ENCODE measurements at regions not wholly inside any gene's neighbourhood (a gene's known extent, or its start where the extent isn't known, plus 50 kb on each side); places are given as distances from the start of the nearest gene placed in this dataset.

GRCh38 chr2:67927501-67927900, 135.3 kb downstream of the C1D start:
- H3K27ac ChIP-seq, result no peak overlapping the region
- no peaks in the 10 kb centered on the region for H3K27me3 ChIP-seq
- H3K4me1 ChIP-seq, result peaks cover 7% of the 10 kb centered on the region
- no peaks in the 10 kb centered on the region for H3K36me3 ChIP-seq
- H4K20me1 ChIP-seq, result no peaks in the 10 kb centered on the region
- no peak overlapping the region for H3K4me3 ChIP-seq
- H3K9me3 ChIP-seq, result no peaks in the 10 kb centered on the region
- no peak for TF ChIP-seq Cebpa-rat (IDR thresholded peaks at IDR 0.05)
- H3K4me2 ChIP-seq, result no peak overlapping the region
- H3K9ac ChIP-seq, result no peak overlapping the region

- no peaks in the 10 kb centered on the region for H4K20me1 ChIP-seq
- no peaks in the 10 kb centered on the region for H3K27me3 ChIP-seq
- no peaks in the 10 kb centered on the region for H3K36me3 ChIP-seq
- no peak overlapping the region for H3K4me2 ChIP-seq
- no peak overlapping the region for H3K9ac ChIP-seq
- H3K4me3 ChIP-seq, result no peak overlapping the region
- H3K4me1 ChIP-seq, result no peaks in the 10 kb centered on the region
- TF ChIP-seq Cebpa-rat (IDR thresholded peaks at IDR 0.05), result no peak
- no peak overlapping the region for H3K27ac ChIP-seq
- no peaks in the 10 kb centered on the region for H3K9me3 ChIP-seq
Observed at GRCh38 chr2:67930156-67930555, 132.6 kb downstream of the C1D start.

GRCh38 chr2:67936969-67937368, 125.8 kb downstream of the C1D start:
- no peak overlapping the region for H3K4me2 ChIP-seq
- H3K36me3 ChIP-seq, result no peaks in the 10 kb centered on the region
- H4K20me1 ChIP-seq, result no peaks in the 10 kb centered on the region
- no peak overlapping the region for H3K4me3 ChIP-seq
- no peaks in the 10 kb centered on the region for H3K9me3 ChIP-seq
- TF ChIP-seq Cebpa-rat (IDR thresholded peaks at IDR 0.05), result no peak
- no peak overlapping the region for H3K27ac ChIP-seq
- no peak overlapping the region for H3K9ac ChIP-seq
- H3K27me3 ChIP-seq, result no peaks in the 10 kb centered on the region
- H3K4me1 ChIP-seq, result no peaks in the 10 kb centered on the region

- Histone ChIP-seq H3K27ac (no peak overlapping the region), H3K36me3 (no peaks in the 10 kb centered on the region), H4K20me1 (no peaks in the 10 kb centered on the region), H3K27me3 (no peaks in the 10 kb centered on the region), H3K9ac (no peak overlapping the region), H3K4me3 (no peak overlapping the region), H3K4me1 (no peaks in the 10 kb centered on the region), H3K9me3 (peaks cover 5% of the 10 kb centered on the region; the same call in 1 of the 2 replicates), H3K4me2 (no peak overlapping the region)
- TF ChIP-seq Cebpa-rat (IDR thresholded peaks at IDR 0.05), result no peak
Observed at GRCh38 chr2:67938053-67938452, 124.8 kb downstream of the C1D start.

DNA sequence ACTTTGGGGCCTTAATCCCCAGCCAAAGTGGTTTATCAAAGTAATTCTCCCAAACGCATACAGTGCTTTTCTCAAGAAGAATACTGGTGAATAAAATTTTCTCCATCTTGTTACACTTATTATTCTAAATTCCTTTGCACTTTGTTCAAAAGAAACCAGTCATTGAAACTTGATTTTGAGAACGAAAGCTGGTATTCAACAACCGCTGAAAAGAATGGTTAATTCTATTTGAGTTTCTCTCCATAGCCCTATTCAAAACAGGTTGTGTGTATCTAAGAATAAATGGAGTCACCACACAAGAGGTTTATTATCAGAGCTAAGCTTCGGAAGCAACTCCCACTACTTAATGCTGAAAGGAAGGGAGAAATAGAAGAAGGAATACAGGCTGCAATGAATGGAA, 117.7 kb downstream of the C1D start:
- H3K4me2 ChIP-seq, result no peak overlapping the region
- no peaks in the 10 kb centered on the region for H3K27me3 ChIP-seq
- H4K20me1 ChIP-seq, result no peaks in the 10 kb centered on the region
- no peaks in the 10 kb centered on the region for H3K36me3 ChIP-seq
- no peak overlapping the region for H3K9ac ChIP-seq
- peaks cover 13% of the 10 kb centered on the region; the same call in 1 of the 2 replicates for H3K9me3 ChIP-seq
- peaks cover 11% of the 10 kb centered on the region for H3K4me1 ChIP-seq
- H3K27ac ChIP-seq, result no peak overlapping the region
- TF ChIP-seq Cebpa-rat (IDR thresholded peaks at IDR 0.05), result no peak
- no peak overlapping the region for H3K4me3 ChIP-seq

GRCh38 chr2:67945940-67946339, 116.9 kb downstream of the C1D start:
- no peak overlapping the region for H3K27ac ChIP-seq
- H3K9me3 ChIP-seq, result peaks cover 13% of the 10 kb centered on the region; the same call in 1 of the 2 replicates
- H3K36me3 ChIP-seq, result no peaks in the 10 kb centered on the region
- H3K9ac ChIP-seq, result no peak overlapping the region
- TF ChIP-seq Cebpa-rat (IDR thresholded peaks at IDR 0.05), result no peak
- no peaks in the 10 kb centered on the region for H3K27me3 ChIP-seq
- H3K4me1 ChIP-seq, result peaks cover 11% of the 10 kb centered on the region
- H3K4me2 ChIP-seq, result peak overlapping the region; percentile 28; the same call in 1 of the 2 replicates
- H4K20me1 ChIP-seq, result no peaks in the 10 kb centered on the region
- H3K4me3 ChIP-seq, result no peak overlapping the region

- H3K36me3 ChIP-seq, result no peaks in the 10 kb centered on the region
- TF ChIP-seq Cebpa-rat (IDR thresholded peaks at IDR 0.05), result no peak
- no peak overlapping the region for H3K27ac ChIP-seq
- no peak overlapping the region for H3K4me3 ChIP-seq
- H3K27me3 ChIP-seq, result no peaks in the 10 kb centered on the region
- no peak overlapping the region for H3K4me2 ChIP-seq
- no peaks in the 10 kb centered on the region for H4K20me1 ChIP-seq
- H3K9me3 ChIP-seq, result peaks cover 8% of the 10 kb centered on the region; the same call in 1 of the 2 replicates
- peaks cover 11% of the 10 kb centered on the region for H3K4me1 ChIP-seq
- no peak overlapping the region for H3K9ac ChIP-seq
Observed at GRCh38 chr2:67948057-67948456, 114.7 kb downstream of the C1D start.

DNA sequence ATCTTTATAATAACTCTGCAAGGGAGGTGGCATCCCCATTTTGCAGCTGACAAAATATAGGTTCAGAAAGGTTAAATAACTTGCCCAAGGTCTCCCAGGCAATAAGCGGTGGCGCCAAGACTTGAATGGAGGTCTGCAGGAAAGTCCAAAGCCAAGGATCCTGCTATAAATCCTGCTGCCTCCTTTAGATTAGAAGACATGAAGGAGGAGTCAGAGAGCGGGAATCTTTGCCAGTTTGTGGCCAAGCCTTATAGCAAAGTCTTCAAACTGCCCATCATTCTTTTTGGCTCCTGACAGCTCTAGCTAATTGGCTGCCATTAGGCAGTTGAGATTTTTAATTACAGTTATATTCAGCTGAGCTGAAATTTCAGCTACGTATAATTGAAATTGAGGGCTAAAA, 114.3 kb downstream of the C1D start:
- peaks cover 11% of the 10 kb centered on the region for H3K4me1 ChIP-seq
- no peak overlapping the region for H3K27ac ChIP-seq
- TF ChIP-seq Cebpa-rat (IDR thresholded peaks at IDR 0.05), result no peak
- no peak overlapping the region for H3K9ac ChIP-seq
- H3K27me3 ChIP-seq, result no peaks in the 10 kb centered on the region
- H3K4me2 ChIP-seq, result no peak overlapping the region
- 0 out of 2 replicates have a peak, but pooled peaks cover 5% of the 10 kb centered on the region for H3K9me3 ChIP-seq
- H4K20me1 ChIP-seq, result no peaks in the 10 kb centered on the region
- no peaks in the 10 kb centered on the region for H3K36me3 ChIP-seq
- no peak overlapping the region for H3K4me3 ChIP-seq

GRCh38 chr2:67950018-67950417, 112.8 kb downstream of the C1D start:
- Histone ChIP-seq H3K4me2 (no peak overlapping the region), H3K27ac (no peak overlapping the region), H3K4me1 (peaks cover 11% of the 10 kb centered on the region), H3K4me3 (no peak overlapping the region), H3K9me3 (no peaks in the 10 kb centered on the region), H4K20me1 (no peaks in the 10 kb centered on the region), H3K27me3 (no peaks in the 10 kb centered on the region), H3K9ac (no peak overlapping the region), H3K36me3 (no peaks in the 10 kb centered on the region)
- no peak for TF ChIP-seq Cebpa-rat (IDR thresholded peaks at IDR 0.05)

DNA sequence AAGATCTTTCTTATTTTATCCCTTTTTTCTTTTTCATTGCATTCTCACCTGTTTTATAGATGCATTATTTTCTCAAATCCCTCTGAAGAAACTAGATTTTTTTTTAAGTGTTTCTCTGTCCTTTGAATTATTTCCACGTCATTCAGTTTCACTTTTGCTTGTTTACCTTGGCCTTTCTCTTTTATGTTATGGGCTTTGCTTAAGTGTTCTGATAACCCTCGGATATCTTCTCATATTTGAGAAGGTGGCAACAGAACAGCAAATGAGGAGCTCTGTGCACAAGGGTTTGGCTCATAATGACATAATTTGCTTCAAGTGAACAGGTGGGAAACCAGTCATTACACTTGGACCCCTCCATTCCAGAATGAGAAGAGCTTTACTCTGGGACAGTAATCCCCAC, 111.9 kb downstream of the C1D start:
- no peak for TF ChIP-seq Cebpa-rat (IDR thresholded peaks at IDR 0.05)
- H3K27me3 ChIP-seq, result no peaks in the 10 kb centered on the region
- H3K4me1 ChIP-seq, result peaks cover 11% of the 10 kb centered on the region
- no peak overlapping the region for H3K4me2 ChIP-seq
- no peaks in the 10 kb centered on the region for H3K9me3 ChIP-seq
- H3K9ac ChIP-seq, result no peak overlapping the region
- no peak overlapping the region for H3K27ac ChIP-seq
- H3K4me3 ChIP-seq, result no peak overlapping the region
- H3K36me3 ChIP-seq, result no peaks in the 10 kb centered on the region
- H4K20me1 ChIP-seq, result no peaks in the 10 kb centered on the region

DNA sequence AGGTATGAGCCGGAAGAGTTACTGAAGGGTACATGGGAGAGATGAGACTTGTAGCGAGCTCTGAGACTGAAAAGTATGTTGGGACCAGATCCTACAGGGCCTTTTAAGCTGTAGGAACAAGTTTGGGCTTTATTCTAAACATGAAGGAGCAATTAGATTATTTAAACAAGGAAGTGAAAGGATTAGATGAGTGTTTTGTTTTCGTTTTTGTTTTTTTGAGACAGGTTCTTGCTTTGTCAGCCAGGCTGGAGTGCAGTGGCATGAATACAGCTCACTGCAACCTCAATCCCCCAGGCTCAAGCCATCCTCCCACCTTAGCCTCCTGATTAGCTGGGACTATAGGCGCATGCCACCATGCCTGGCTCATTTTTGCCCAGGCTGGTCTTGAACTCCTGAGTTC, 110.7 kb downstream of the C1D start:
- Histone ChIP-seq H3K36me3 (no peaks in the 10 kb centered on the region), H3K27me3 (no peaks in the 10 kb centered on the region), H3K9ac (no peak overlapping the region), H3K9me3 (no peaks in the 10 kb centered on the region), H4K20me1 (no peaks in the 10 kb centered on the region), H3K27ac (no peak overlapping the region), H3K4me3 (no peak overlapping the region), H3K4me1 (no peaks in the 10 kb centered on the region), H3K4me2 (no peak overlapping the region)
- TF ChIP-seq Cebpa-rat (IDR thresholded peaks at IDR 0.05), result no peak

Measured in BLaER1 (cell line).